HG03442 (cell line): ENCODE measurements at regions not wholly inside any gene's neighbourhood (a gene's known extent, or its start where the extent isn't known, plus 50 kb on each side); places are given as distances from the start of the nearest gene placed in this dataset.

Source experiments
- ATAC-seq: cut with Tn5 transposase; IDR thresholded peaks from one replicate; pipeline ENCODE4 v1.9.1; 2021; ENCODE audit warnings: mild to moderate bottlenecking, moderate library complexity; ENCODE audit not compliant: unreplicated experiment

- no peak for ATAC-seq
Observed at GRCh38 chr20:50258790-50259483, 68.3 kb downstream of the CEBPB start.

GRCh38 chr20:50259705-50260478 is 69.3 kb downstream of the CEBPB start:
- ATAC-seq = no peak

GRCh38 chr20:50260479-50261221 is 70.0 kb downstream of the CEBPB start:
- ATAC-seq = no peak

- no peak for ATAC-seq
Observed at GRCh38 chr20:50261471-50262212, 71.0 kb downstream of the CEBPB start.

GRCh38 chr20:50263831-50264230 is 73.2 kb downstream of the CEBPB start:
- no peak for ATAC-seq

DNA sequence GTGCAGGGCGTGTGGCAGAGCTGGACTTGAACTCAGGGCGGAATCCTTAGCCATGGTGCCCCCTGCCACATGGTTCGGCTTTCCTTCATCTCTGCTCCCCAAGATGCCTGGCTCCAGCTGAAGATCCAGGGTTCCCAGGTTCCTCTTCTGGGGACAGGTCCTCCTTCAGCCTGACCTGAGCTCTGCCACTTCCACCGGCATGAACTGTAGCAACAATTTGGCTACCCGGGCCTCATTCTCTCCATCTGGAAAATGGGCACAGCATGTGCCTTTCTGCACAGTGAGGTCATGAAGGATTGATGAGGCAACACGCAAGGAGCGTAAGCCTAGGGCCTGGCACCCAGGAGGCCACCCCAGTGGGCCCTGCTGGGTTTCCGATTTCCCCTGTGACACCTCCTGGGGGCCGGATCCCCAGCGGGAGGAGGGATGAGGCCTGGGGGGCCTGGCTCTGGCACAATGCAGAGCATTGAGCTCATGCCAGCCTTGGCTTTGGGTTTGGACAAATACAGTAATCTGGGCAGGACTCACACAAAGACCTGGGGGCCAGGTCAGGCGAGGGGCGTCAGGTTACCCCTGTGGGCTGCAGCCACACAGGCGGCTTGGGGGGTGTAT is 74.0 kb downstream of the CEBPB start:
- ATAC-seq = no peak

DNA sequence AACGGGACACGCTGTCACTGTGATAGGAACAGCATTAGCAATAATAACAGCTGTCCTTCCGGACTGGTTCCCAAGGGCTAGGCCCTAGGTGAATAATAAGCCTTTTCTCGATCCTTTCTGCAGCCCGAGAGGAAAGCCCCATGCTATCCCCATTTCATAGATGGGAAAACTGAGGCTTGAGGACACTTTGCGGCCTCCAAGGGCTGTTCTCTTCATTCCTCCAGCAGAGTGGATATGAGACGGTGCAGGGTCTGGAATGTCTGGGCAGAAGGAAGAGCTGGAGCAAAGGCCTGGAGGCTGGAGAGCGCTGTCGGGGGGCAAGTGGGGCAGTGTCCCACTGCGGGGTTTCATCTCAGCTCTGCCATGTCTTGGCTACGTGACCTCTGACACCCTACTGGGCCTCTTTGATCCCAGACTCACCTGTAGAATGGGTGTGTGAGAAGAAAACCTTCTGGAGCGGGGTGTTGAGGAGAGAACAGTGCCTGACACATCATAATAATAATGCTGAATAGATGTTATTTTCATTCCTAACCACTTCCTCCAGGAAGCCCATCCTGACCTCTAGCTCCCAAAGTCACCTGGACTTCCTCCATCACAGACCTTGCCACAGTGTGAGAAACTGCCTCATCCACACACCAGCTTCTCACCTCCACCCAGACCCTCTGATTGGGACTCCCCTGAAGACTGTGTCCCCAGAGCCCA is 74.8 kb downstream of the CEBPB start:
- ATAC-seq = no peak

DNA sequence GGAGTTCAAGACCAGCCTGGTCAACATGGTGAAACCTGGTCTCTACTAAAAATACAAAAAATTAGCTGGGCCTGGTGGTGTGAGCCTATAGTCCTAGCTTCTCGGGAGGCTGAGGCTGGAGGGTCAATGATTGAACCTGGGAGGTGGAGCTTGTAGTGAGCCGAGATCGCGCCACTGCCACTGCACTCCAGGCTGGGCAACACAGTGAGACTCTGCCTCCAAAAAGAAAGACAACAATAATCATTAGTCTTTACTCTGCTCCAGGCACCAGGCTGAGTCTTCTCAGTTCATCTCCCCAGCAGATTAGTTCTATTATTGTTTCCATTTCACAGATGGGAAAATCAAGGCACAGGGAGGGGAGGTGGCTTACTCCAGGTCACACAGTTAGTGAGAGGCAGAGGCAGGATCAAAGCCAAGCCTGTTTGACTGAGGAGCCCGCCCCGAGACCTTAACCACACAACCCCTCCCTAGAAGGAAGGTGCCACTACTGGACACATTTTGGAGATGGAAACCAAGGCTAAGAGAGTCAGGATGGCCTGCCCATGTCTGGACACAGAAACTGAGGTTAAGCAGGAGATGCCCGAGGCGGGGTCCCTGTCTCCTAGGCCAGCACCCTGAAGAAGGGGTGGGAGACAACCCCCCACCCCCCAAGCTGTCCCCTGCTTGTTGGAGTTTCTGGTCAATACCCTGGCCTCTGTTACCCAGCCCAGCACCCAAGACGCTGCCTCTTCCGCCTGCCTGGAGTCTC is 75.8 kb downstream of the CEBPB start:
- no peak for ATAC-seq

GRCh38 chr20:50267041-50267865 is 76.6 kb downstream of the CEBPB start:
- ATAC-seq = no peak

GRCh38 chr20:50267866-50268219 is 77.2 kb downstream of the CEBPB start:
- ATAC-seq = no peak

DNA sequence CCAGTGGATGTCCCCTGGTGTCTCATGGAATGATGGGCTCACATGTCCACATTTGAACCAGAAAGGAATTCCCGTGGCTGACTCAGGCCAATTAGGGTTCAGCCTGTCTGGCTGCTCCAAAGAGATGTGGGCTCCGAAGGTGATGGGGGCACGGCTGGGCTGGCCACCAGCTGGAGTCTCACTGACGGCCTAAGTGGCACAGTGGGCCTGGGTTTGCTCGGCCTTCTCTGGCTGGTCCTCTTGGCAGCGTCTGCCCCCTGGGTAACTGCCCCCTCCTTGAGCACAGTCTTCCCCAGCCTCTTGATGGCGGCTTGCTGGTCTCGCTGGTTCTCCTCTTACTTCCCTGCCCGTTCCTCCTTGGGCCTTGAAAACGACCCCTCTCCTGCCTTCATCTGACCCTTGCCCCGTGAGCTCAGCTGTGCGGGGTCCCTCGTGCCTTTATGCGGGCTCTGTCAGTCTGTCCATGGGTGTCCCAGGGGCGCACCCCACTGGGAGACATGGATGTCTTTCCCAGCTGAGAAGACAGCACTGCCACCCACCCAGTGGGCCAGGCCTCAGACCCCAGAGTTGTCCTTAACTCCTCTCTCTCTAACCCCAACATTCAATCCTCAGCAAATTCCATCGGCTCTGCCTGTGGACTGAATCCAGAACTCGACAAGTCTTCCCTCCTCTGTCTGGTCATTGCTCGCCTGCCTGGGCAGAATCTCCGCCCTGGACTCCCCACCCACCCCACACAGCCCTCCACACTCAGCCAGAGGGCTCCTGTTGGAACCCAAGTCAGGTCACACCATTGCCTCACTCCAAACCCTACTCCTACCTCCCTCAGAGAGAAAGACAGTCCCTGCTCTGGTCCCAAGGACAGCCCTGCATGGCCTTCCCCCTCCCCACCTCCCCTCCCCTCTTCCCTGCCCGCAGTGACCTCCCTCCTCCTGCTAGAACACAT is 78.7 kb downstream of the CEBPB start:
- no peak for ATAC-seq

GRCh38 chr20:50270034-50270395 is 79.4 kb downstream of the CEBPB start:
- ATAC-seq = no peak

GRCh38 chr20:50270569-50270968 is 79.9 kb downstream of the CEBPB start:
- no peak for ATAC-seq

DNA sequence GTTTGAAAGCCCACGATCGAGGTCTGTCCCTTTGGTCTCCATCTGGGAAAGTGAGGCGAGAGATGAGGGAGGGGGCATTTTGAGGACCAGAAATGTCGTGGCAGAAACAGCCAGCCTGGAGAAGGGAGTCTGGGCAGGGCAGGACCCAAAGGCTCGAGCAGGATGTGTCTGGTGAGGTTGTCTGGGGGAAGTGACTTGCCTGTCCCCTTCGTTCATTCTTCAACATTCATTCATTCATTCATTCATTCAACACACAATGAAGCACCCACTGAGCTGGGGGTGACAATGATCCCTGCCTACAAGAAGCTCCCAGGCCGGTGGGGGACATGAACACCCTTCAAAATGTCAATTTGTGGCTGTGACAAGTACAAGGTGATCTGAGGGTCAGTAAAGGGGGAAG is 80.5 kb downstream of the CEBPB start:
- ATAC-seq = no peak

GRCh38 chr20:50271612-50272011 is 81.0 kb downstream of the CEBPB start:
- no peak for ATAC-seq

- ATAC-seq = no peak
Observed at GRCh38 chr20:50272030-50272723, 81.5 kb downstream of the CEBPB start.
